ENCODE measurements at regions not wholly inside any gene's neighbourhood (a gene's known extent, or its start where the extent isn't known, plus 50 kb on each side); places are given as distances from the start of the nearest gene placed in this dataset.

- TF ChIP-seq TAF1 (IDR thresholded peaks at IDR 0.05; ENCODE audit: low read depth, low read length) (no peak), POLR2AphosphoS5 (IDR thresholded peaks at IDR 0.05; ENCODE audit: low read depth, low read length) (no peak), ATF3 (IDR thresholded peaks at IDR 0.05; ENCODE audit: insufficient read depth, low read depth, low read length) (no peak), EZH2 (IDR thresholded peaks at IDR 0.05; ENCODE audit: low read depth, low read length, severe bottlenecking) (no peak), EP300 (IDR thresholded peaks at IDR 0.05; ENCODE audit: borderline replicate concordance in 1 of 2, low read depth in 2 of 2, low read length in 2 of 2) (no peak), CTCF (IDR thresholded peaks at IDR 0.05; ENCODE audit: control extremely low read depth in 1 of 3, insufficient read depth in 1 of 3, low read depth in 1 of 3, low read length in 3 of 3) (no peak), JUND (IDR thresholded peaks at IDR 0.05; ENCODE audit: low read length) (no peak), RFX5 (IDR thresholded peaks at IDR 0.05; ENCODE audit: borderline replicate concordance, low read depth, low read length) (no peak), SAP30 (IDR thresholded peaks at IDR 0.05; ENCODE audit: insufficient read depth, insufficient replicate concordance, low read length) (no peak), KDM1A (IDR thresholded peaks at IDR 0.05; ENCODE audit: borderline replicate concordance, low read length) (no peak), JUN (IDR thresholded peaks at IDR 0.05; ENCODE audit: low read depth, low read length) (no peak)
Measured at GRCh38 chr11:19301361-19301760, 60.6 kb upstream of the E2F8 start.
